D721Med (cell line): ENCODE measurements at regions not wholly inside any gene's neighbourhood (a gene's known extent, or its start where the extent isn't known, plus 50 kb on each side); places are given as distances from the start of the nearest gene placed in this dataset.

Experiments used
- DNase-seq: peaks from one replicate; pipeline ENCODE4 v3.0.0; 2011; ENCODE audit warnings: low spot score; ENCODE audit not compliant: insufficient read length
- FAIRE-seq: peaks from 2 replicates; lab custom pipeline; 2011; peaks lifted over from hg19 to GRCh38; lab: Jason Lieb, UNC
- CTCF ChIP-seq: IDR thresholded peaks from 2 replicates; pipeline ENCODE4 v1.5.1; 2012; ENCODE audit warnings: mild to moderate bottlenecking, control low read depth; ENCODE audit not compliant: insufficient read depth; ENCODE audit errors: missing control alignments

- FAIRE-seq (no peak), DNase-seq (no peak)
- TF ChIP-seq CTCF, result no peak
Measured at GRCh38 chr3:40867797-40868196, 331.5 kb upstream of the CTNNB1 start.

- DNase-seq (no peak), FAIRE-seq (no peak)
Measured at GRCh38 chr3:40869013-40869412, 330.3 kb upstream of the CTNNB1 start.

GRCh38 chr3:40869939-40870338 lies 329.4 kb upstream of the CTNNB1 start:
- FAIRE-seq (no peak), DNase-seq (no peak)
- no peak for TF ChIP-seq CTCF

More at GRCh38 chr3:40869013-40869412, 330.3 kb upstream of the CTNNB1 start:
- TF ChIP-seq CTCF, result no peak

- FAIRE-seq (no peak), DNase-seq (no peak)
- TF ChIP-seq CTCF, result no peak
Measured at GRCh38 chr3:40871394-40871793, 327.9 kb upstream of the CTNNB1 start.

GRCh38 chr3:40872258-40872920 lies 326.9 kb upstream of the CTNNB1 start:
- DNase-seq, result no peak
- no peak for FAIRE-seq
- TF ChIP-seq CTCF, result no peak

GRCh38 chr3:40873476-40873875 lies 325.8 kb upstream of the CTNNB1 start:
- DNase-seq (no peak), FAIRE-seq (no peak)
- TF ChIP-seq CTCF, result no peak

GRCh38 chr3:40873934-40874699 lies 325.2 kb upstream of the CTNNB1 start:
- DNase-seq, result no peak
- no peak for FAIRE-seq
- no peak for TF ChIP-seq CTCF
